HepG2 (cell line): ENCODE measurements at regions not wholly inside any gene's neighbourhood (a gene's known extent, or its start where the extent isn't known, plus 50 kb on each side); places are given as distances from the start of the nearest gene placed in this dataset.

Experiments used
- ATAC-seq: fragments of 200-7000 bp; cut with Tn5 transposase; 3 replicates; pipeline ENCODE4 v1.9.1; 2020; ENCODE audit warnings: mild to moderate bottlenecking, moderate library complexity
- BruUV-seq: library from RNA; stranded (reverse); fragments of 400-500 nt; replicated peaks from 2 replicates; lab custom pipeline; 2021; lab: Mats Ljungman, UMichigan
- CTCF ChIA-PET: fragments of 300-600 bp; formaldehyde crosslinking; extraction: SDS; loops from one replicate; lab custom pipeline; 2021; ENCODE audit warnings: low total read pairs, inconsistent platforms, low intra/inter-chr PET ratio; lab: Yijun Ruan, JAX
- POLR2A ChIA-PET: fragments of 350-600 bp; sonication (Branson Sonifier 250); formaldehyde crosslinking; loops from one replicate; lab custom pipeline; 2020; ENCODE audit warnings: antibody characterized with exemption, inconsistent platforms; lab: Yijun Ruan, JAX
- DNase-seq: peaks from one replicate; pipeline ENCODE4 v3.0.0-alpha.2; 2015; ENCODE audit warnings: low spot score
- FAIRE-seq: peaks from 3 replicates; lab custom pipeline; 2011; peaks lifted over from hg19 to GRCh38; lab: Jason Lieb, UNC
- H2AFZ ChIP-seq: one replicate; pipeline ENCODE4 v1.6.1; 2011; ENCODE audit warnings: low read length, inconsistent platforms
- H3K27ac ChIP-seq: fragments of 300-600 bp; 3 replicates; pipeline ENCODE4 v1.8.0; 2011; ENCODE audit warnings: mixed run types, mild to moderate bottlenecking, mixed read lengths, low read length, inconsistent platforms; ENCODE audit not compliant: insufficient read depth; ENCODE audit errors: extremely low read length
- H3K27me3 ChIP-seq, 2 experiments: fragments of 200-600 bp in 1 of 2; 2 replicates in 1 of 2; 3 replicates in 1 of 2; pipeline versions ENCODE4 v1.6.0 to v1.8.0; 2011; ENCODE audit warnings: low read length in 2 of 2, mild to moderate bottlenecking in 2 of 2, moderate library complexity in 2 of 2, inconsistent platforms in 1 of 2; ENCODE audit not compliant: insufficient read depth in 2 of 2, control insufficient read depth in 1 of 2
- H3K36me3 ChIP-seq, 2 experiments: fragments of 200-600 bp in 1 of 2; replicated peaks in 1 of 2; 2 replicates in 1 of 2; 3 replicates in 1 of 2; pipeline versions ENCODE4 v1.5.1 to v1.8.0; 2011; ENCODE audit warnings: low read length in 2 of 2, inconsistent platforms in 1 of 2; ENCODE audit not compliant: insufficient read depth in 2 of 2, control insufficient read depth in 1 of 2
- H3K4me1 ChIP-seq: 2 replicates; pipeline ENCODE4 v1.5.1; 2012; ENCODE audit warnings: low read length, inconsistent platforms; ENCODE audit not compliant: insufficient read depth
- H3K4me2 ChIP-seq: 2 replicates; pipeline ENCODE4 v1.6.0; 2011; ENCODE audit warnings: low read depth, low read length, inconsistent platforms
- H3K4me3 ChIP-seq, 3 experiments: fragments of 200-600 bp in 1 of 3; sonication (generic), shearing (Covaris generic) in 1 of 3; replicated peaks in 1 of 3; 2 replicates each; pipeline ENCODE4 v1.5.1; 2011 to 2016; ENCODE audit warnings: low read length in 3 of 3, inconsistent platforms in 2 of 3, low read depth in 2 of 3, mild to moderate bottlenecking in 2 of 3, control low read depth in 1 of 3, mixed read lengths in 1 of 3; ENCODE audit not compliant: insufficient read depth in 1 of 3
- H3K79me2 ChIP-seq: one replicate; pipeline ENCODE4 v1.6.1; 2011; ENCODE audit warnings: low read length, inconsistent platforms; ENCODE audit not compliant: insufficient read depth
- H3K9ac ChIP-seq: 2 replicates; pipeline ENCODE4 v1.6.0; 2011; ENCODE audit warnings: mild to moderate bottlenecking, low read depth, low read length, inconsistent platforms; ENCODE audit not compliant: insufficient read depth
- H3K9me3 ChIP-seq: 2 replicates; pipeline ENCODE4 v1.5.1; 2012; ENCODE audit warnings: mild to moderate bottlenecking, low read length
- H4K20me1 ChIP-seq: 2 replicates; pipeline ENCODE4 v1.6.0; 2011; ENCODE audit warnings: inconsistent platforms, mild to moderate bottlenecking, low read length, moderate library complexity; ENCODE audit not compliant: insufficient read depth
- FOSL1 ChIP-seq: sonication (generic); formaldehyde crosslinking; IDR thresholded peaks from 2 replicates; pipeline ENCODE4 v1.9.0; 2021; ENCODE audit warnings: missing genetic modification reagents, borderline replicate concordance
- FOXO4 ChIP-seq: sonication (generic); formaldehyde crosslinking; conservative IDR thresholded peaks from 2 replicates; pipeline ENCODE4 v1.8.1; 2023; ENCODE audit warnings: missing genetic modification reagents
- MAF1 ChIP-seq: sonication (generic); formaldehyde crosslinking; IDR thresholded peaks from 2 replicates; pipeline ENCODE4 v1.5.0; 2020; ENCODE audit warnings: missing genetic modification reagents, borderline replicate concordance
- SYNCRIP ChIP-seq: fragments of 200-400 bp; formaldehyde crosslinking; IDR thresholded peaks from 2 replicates; pipeline ENCODE4 v1.6.1; 2018; ENCODE audit warnings: mild to moderate bottlenecking, low read depth, low read length; ENCODE audit not compliant: insufficient read depth
- WIZ ChIP-seq: sonication (generic); formaldehyde crosslinking; IDR thresholded peaks from 2 replicates; pipeline ENCODE4 v1.5.1; 2020; ENCODE audit warnings: mild to moderate bottlenecking, missing genetic modification reagents
- ZBTB2 ChIP-seq: sonication (generic); formaldehyde crosslinking; IDR thresholded peaks from 2 replicates; pipeline ENCODE4 v1.8.0; 2022; ENCODE audit warnings: low read depth, missing genetic modification reagents
- ZBTB7A ChIP-seq: sonication (generic); formaldehyde crosslinking; IDR thresholded peaks from 2 replicates; pipeline ENCODE4 v1.8.0; 2022; ENCODE audit warnings: mild to moderate bottlenecking, missing genetic modification reagents
- ZBTB7B ChIP-seq: sonication (generic); formaldehyde crosslinking; IDR thresholded peaks from 2 replicates; pipeline ENCODE4 v1.4.0; 2020; ENCODE audit warnings: missing genetic modification reagents
- ZFP37 ChIP-seq: sonication (generic); formaldehyde crosslinking; IDR thresholded peaks from 2 replicates; pipeline ENCODE4 v1.4.0; 2020; ENCODE audit warnings: missing genetic modification reagents, borderline replicate concordance
- ZNF460 ChIP-seq: sonication (generic); formaldehyde crosslinking; IDR thresholded peaks from 2 replicates; pipeline ENCODE4 v1.5.1; 2020; ENCODE audit warnings: missing genetic modification reagents, mild to moderate bottlenecking, borderline replicate concordance
- ZNF543 ChIP-seq: sonication (generic); formaldehyde crosslinking; IDR thresholded peaks from 2 replicates; pipeline ENCODE4 v1.4.0; 2020; ENCODE audit warnings: mild to moderate bottlenecking, missing genetic modification reagents
- ZNF574 ChIP-seq: sonication (generic); formaldehyde crosslinking; IDR thresholded peaks from 2 replicates; pipeline ENCODE4 v1.4.0; 2020; ENCODE audit warnings: missing genetic modification reagents
- ZNF713 ChIP-seq: sonication (generic); formaldehyde crosslinking; IDR thresholded peaks from 2 replicates; pipeline ENCODE4 v1.4.0; 2020; ENCODE audit warnings: mild to moderate bottlenecking, missing genetic modification reagents
- WGBS: methylation state at CpG from one replicate; pipeline ENCODE4 v1.1.6; 2017; ENCODE audit warnings: low lambda C conversion rate; 5-methylcytosine and 5-hydroxymethylcytosine counted together
- in situ Hi-C: cut with HindIII; loops from 2 replicates; pipeline ENCODE4 v1.10.0; 2017; ENCODE audit warnings: low pct_unique_long_range_greater_than_20kb; ENCODE audit not compliant: extremely low pct_ligation_motif_present
- intact Hi-C: fragments of 100-400 bp; cut with micrococcal nuclease; formaldehyde crosslinking; loops from one replicate; pipeline ENCODE4 v1.10.0; 2022; ENCODE audit not compliant: unreplicated experiment

- intact Hi-C loops, result no loop called here
- Histone ChIP-seq H4K20me1 (no peaks in the 10 kb centered on the region), H3K4me1 (no peaks in the 10 kb centered on the region), H3K27ac (no peak overlapping the region), H3K4me3 (no peak overlapping the region), H3K9me3 (peaks cover 77% of the 10 kb centered on the region), H3K79me2 (no peaks in the 10 kb centered on the region), H3K4me2 (no peak overlapping the region), H3K9ac (no peak overlapping the region), H2AFZ (no peak overlapping the region), H3K27me3 (no peaks in the 10 kb centered on the region), H3K36me3 (no peaks in the 10 kb centered on the region)
- BruUV-seq, result no TSS peak
- ChIA-PET CTCF (no interaction called here), POLR2A (no interaction called here)
- TF ChIP-seq ZNF574 (no peak), SYNCRIP (no peak), FOXO4 (CRISPR knock-in tag) (no peak), ZNF713 (CRISPR knock-in tag) (no peak), ZNF460 (no peak), ZBTB7A (no peak), ZBTB2 (no peak), ZBTB7B (CRISPR knock-in tag) (no peak), FOSL1 (no peak), WIZ (CRISPR knock-in tag) (no peak), MAF1 (CRISPR knock-in tag) (no peak), ZFP37 (no peak), ZNF543 (CRISPR knock-in tag) (no peak)
- FAIRE-seq (no peak), ATAC-seq (no peak), DNase-seq (no peak)
- in situ Hi-C loops, result no loop called here
- WGBS, result 0% methylated on average over 4 of the region's 5 CpGs
Observed at GRCh38 chr19:30936276-30936675, 413.0 kb downstream of the TSHZ3 start.
